Epithelial cell of esophagus (primary cell): ENCODE measurements at regions not wholly inside any gene's neighbourhood (a gene's known extent, or its start where the extent isn't known, plus 50 kb on each side); places are given as distances from the start of the nearest gene placed in this dataset.

Experiments
- DNase-seq: peaks from one replicate; pipeline ENCODE4 v3.0.0; 2010; ENCODE audit warnings: low read depth
- H3K4me3 ChIP-seq: 2 replicates; pipeline ENCODE4 v1.5.1; 2011; ENCODE audit warnings: mild to moderate bottlenecking, low read length, control low read depth
- TF ChIP-seq, protein P1 (sequence below): IDR thresholded peaks from 2 replicates; pipeline ENCODE4 v1.5.1; 2011; ENCODE audit warnings: low read depth, mild to moderate bottlenecking, low read length, control low read depth, inconsistent platforms; ENCODE audit not compliant: insufficient read depth; ENCODE audit errors: missing control alignments

DNA sequence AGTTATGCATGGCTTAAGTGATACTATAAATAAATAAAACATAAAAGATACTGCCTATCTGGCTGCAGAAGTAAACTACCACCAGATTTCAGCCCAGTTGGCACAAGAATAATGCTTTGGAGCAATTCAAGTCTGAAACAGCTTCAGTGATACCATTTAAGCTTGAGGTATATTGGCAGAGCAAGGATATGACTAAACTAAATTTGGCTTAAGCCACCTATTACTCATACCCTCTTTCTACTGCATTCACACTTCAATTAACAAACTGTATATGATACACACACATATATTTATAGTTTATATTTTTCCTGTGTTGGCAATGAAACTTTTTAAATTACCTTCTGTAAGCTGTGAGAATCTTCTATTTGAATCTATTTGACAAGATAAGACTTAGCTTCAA, 431.9 kb downstream of the ANXA1 start:
- DNase-seq = peak; percentile 66
- H3K4me3 ChIP-seq = no peak overlapping the region
- TF ChIP-seq, protein P1, sequence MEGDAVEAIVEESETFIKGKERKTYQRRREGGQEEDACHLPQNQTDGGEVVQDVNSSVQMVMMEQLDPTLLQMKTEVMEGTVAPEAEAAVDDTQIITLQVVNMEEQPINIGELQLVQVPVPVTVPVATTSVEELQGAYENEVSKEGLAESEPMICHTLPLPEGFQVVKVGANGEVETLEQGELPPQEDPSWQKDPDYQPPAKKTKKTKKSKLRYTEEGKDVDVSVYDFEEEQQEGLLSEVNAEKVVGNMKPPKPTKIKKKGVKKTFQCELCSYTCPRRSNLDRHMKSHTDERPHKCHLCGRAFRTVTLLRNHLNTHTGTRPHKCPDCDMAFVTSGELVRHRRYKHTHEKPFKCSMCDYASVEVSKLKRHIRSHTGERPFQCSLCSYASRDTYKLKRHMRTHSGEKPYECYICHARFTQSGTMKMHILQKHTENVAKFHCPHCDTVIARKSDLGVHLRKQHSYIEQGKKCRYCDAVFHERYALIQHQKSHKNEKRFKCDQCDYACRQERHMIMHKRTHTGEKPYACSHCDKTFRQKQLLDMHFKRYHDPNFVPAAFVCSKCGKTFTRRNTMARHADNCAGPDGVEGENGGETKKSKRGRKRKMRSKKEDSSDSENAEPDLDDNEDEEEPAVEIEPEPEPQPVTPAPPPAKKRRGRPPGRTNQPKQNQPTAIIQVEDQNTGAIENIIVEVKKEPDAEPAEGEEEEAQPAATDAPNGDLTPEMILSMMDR = no peak

DNA sequence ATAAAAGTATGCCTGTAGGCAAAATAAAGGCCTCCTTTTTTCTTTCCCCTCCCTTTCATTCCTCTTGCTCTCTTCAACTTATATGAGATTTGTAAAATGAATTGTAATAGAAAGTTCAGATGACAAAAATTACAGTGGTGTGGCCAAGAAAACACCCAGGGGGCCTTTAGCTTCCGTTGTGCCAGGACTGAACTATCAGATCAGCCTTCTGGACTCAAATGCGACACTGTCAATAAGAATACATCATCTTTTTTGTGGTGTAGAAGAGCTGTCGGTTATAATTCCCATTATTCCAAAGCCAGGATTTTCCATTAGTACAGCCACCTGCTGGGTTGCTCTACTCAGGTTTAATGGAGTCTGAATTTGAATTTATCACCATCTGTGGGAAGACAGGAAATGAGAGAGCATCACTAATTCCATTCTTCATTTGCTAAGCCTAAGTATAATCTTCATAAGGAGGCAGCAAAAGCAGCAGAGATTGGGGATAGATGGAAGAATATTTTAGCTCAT, 443.4 kb downstream of the ANXA1 start:
- TF ChIP-seq, protein P1 = no peak
- H3K4me3 ChIP-seq = no peak overlapping the region
- DNase-seq = no peak

DNA sequence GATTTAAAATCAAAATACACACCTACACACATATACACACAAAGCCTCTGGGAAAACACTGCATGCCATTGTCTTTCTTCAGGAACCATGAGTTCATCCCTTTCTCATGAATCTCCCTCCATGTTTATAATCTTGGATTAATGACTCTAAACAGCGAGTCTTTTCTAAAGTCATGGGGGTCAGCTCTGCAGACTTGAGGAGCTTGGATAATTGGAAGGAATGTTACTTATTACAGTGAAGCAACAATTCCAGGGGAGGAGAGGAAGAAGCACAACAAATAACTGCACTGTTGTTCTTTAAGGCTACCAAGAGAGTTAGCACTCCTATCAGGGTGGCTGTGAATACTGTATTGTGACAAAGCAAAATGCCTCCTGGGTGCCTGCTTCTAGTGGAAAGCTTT, 444.7 kb downstream of the ANXA1 start:
- H3K4me3 ChIP-seq = no peak overlapping the region
- TF ChIP-seq, protein P1 = no peak
- no peak for DNase-seq

DNA sequence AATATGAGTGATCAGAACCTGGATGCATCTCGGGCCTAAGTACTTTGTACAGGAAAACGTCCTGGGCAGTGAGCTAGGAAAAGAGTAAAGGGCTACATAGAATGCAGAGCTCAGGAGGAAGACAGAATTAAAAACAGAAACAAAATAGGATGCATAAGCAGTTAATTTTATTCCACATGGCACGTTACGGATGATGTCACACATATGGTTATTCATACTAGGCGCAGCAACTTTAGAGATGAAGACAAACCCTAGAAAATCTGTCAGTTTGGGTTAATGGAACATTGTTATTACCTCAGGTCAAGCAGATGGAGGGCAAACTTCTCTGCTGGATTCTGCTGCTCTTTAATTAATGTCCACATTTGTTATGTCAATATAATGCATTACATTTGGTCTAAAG, 445.4 kb downstream of the ANXA1 start:
- no peak overlapping the region for H3K4me3 ChIP-seq
- TF ChIP-seq, protein P1 = no peak
- no peak for DNase-seq

DNA sequence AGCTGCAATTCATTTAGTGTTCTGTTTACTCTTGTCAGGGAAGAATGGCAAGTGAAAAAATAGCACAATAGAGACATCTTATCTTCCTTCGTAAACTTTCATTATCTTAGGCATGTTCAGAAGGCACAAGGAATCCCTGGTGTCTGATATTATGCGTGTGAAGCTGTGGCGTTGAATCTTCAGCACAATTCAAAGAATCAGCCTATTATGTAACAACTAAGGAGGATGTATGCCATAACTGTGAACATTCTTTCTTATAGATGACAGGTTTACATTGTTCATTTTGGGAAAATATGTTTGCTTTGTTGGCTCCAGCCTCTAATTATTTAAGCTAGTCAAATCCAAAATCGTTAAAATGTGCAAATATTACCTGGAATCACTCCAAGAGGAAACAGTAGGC, 446.1 kb downstream of the ANXA1 start:
- TF ChIP-seq, protein P1 = no peak
- H3K4me3 ChIP-seq = no peak overlapping the region
- no peak for DNase-seq

DNA sequence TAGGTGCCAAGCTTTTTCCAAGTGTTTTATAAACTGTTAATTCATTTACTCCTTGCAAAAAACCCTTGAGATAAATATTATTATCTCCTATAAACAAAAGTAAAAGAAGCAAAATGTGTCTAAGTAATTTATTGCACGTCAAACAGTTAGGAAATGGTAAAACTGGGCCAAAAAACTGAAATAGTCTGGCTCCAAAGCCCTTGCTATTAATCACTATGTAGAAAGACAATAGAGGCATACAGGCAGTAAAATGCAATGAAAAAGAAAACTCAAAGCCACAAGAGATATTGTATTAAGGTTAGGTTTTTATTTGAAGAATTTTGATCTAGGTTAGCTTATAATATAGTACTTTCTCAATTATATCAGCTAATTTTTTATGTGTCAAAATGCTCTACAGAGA, 457.7 kb downstream of the ANXA1 start:
- H3K4me3 ChIP-seq = no peak overlapping the region
- no peak for DNase-seq
- TF ChIP-seq, protein P1 = no peak

DNA sequence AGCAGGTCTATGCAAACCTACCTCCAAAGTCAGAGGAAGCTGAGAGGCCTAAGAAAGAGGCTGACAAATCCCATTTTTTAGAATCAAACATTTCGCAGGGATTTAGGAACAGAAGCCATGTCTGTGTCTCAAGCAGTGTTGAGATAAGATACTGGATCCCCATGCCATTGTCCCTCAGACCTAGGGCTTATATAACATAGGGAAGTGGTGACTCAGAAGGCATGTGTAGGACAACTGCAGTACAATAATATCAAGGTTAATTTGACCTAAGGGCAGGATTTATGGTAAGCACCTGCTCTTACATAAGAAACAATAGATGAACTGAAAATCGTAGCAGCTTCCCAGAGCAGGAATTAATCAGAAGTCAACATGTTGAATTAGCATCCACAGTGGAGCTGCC, 459.4 kb downstream of the ANXA1 start:
- peak; percentile 23 for DNase-seq
- TF ChIP-seq, protein P1 = no peak
- no peak overlapping the region for H3K4me3 ChIP-seq
